ENCODE measurements at regions not wholly inside any gene's neighbourhood (a gene's known extent, or its start where the extent isn't known, plus 50 kb on each side); places are given as distances from the start of the nearest gene placed in this dataset.

GRCh38 chr13:61935710-61936109 is 520.1 kb upstream of the PCDH20 start:
- H3K4me3 ChIP-seq (ENCODE audit: low read depth, low read length): no peak overlapping the region
- TF ChIP-seq CTCF (IDR thresholded peaks at IDR 0.05; ENCODE audit: borderline replicate concordance, insufficient read depth, low read depth, low read length): no peak

GRCh38 chr13:61927648-61928047 is 512.0 kb upstream of the PCDH20 start:
- no peak overlapping the region for H3K4me3 ChIP-seq (ENCODE audit: low read depth, low read length)

GRCh38 chr13:61918841-61919240 is 503.2 kb upstream of the PCDH20 start:
- H3K4me3 ChIP-seq (ENCODE audit: low read depth, low read length): no peak overlapping the region
- TF ChIP-seq CTCF (IDR thresholded peaks at IDR 0.05; ENCODE audit: borderline replicate concordance, insufficient read depth, low read depth, low read length): no peak

More at GRCh38 chr13:61927648-61928047, 512.0 kb upstream of the PCDH20 start:
- no peak for TF ChIP-seq CTCF (IDR thresholded peaks at IDR 0.05; ENCODE audit: borderline replicate concordance, insufficient read depth, low read depth, low read length)

- no peak for TF ChIP-seq CTCF (IDR thresholded peaks at IDR 0.05; ENCODE audit: borderline replicate concordance, insufficient read depth, low read depth, low read length)
- H3K4me3 ChIP-seq (ENCODE audit: low read depth, low read length): no peak overlapping the region
Observed at GRCh38 chr13:61916483-61916882, 500.8 kb upstream of the PCDH20 start.

- no peak overlapping the region for H3K4me3 ChIP-seq (ENCODE audit: low read depth, low read length)
- TF ChIP-seq CTCF (IDR thresholded peaks at IDR 0.05; ENCODE audit: borderline replicate concordance, insufficient read depth, low read depth, low read length): no peak
Observed at GRCh38 chr13:61913183-61913582, 497.5 kb upstream of the PCDH20 start.

- TF ChIP-seq CTCF (IDR thresholded peaks at IDR 0.05; ENCODE audit: borderline replicate concordance, insufficient read depth, low read depth, low read length): no peak
- no peak overlapping the region for H3K4me3 ChIP-seq (ENCODE audit: low read depth, low read length)
Observed at GRCh38 chr13:61908906-61909615, 493.4 kb upstream of the PCDH20 start.

- no peak for TF ChIP-seq CTCF (IDR thresholded peaks at IDR 0.05; ENCODE audit: borderline replicate concordance, insufficient read depth, low read depth, low read length)
- H3K4me3 ChIP-seq (ENCODE audit: low read depth, low read length): no peak overlapping the region
Observed at GRCh38 chr13:61905054-61905453, 489.4 kb upstream of the PCDH20 start.
